ENCODE measurements at regions not wholly inside any gene's neighbourhood (a gene's known extent, or its start where the extent isn't known, plus 50 kb on each side); places are given as distances from the start of the nearest gene placed in this dataset.
A peak's percentile ranks its signal among the peaks of the same experiment; 100 is the strongest.

GRCh38 chr11:30730011-30730410 lies 143.9 kb upstream of the MPPED2 start:
- ChIA-PET POLR2A (no interaction called here), CTCF (no interaction called here)
- ATAC-seq (no peak), DNase-seq (ENCODE audit: low read depth in 1 of 2, low spot score in 1 of 2) (no peak), FAIRE-seq (no peak)
- Histone ChIP-seq H3K4me1 (no peaks in the 10 kb centered on the region), H3K4me2 (no peak overlapping the region), H3K27ac (no peak overlapping the region), H3K4me3 (no peak overlapping the region), H3K9me3 (no peaks in the 10 kb centered on the region)
- TF ChIP-seq ELK1 (IDR thresholded peaks at IDR 0.05; ENCODE audit: low read depth, low read length) (no peak), ATOH8 (CRISPR knock-in tag; IDR thresholded peaks at IDR 0.05; ENCODE audit: low read depth) (no peak), RCOR1 (IDR thresholded peaks at IDR 0.05; ENCODE audit: low read depth, low read length) (no peak), NR3C1 (IDR thresholded peaks at IDR 0.05) (no peak), CBX2 (IDR thresholded peaks at IDR 0.05; ENCODE audit: borderline replicate concordance, low read depth) (no peak), EHF (CRISPR knock-in tag; IDR thresholded peaks at IDR 0.05) (no peak), JUN (IDR thresholded peaks at IDR 0.05) (no peak)
- 10% methylated on average over 1 of the region's 1 CpG for WGBS (ENCODE audit: missing lambda C conversion rate)

GRCh38 chr11:30729187-30729713 lies 143.1 kb upstream of the MPPED2 start:
- Histone ChIP-seq H3K27ac (no peak overlapping the region), H3K9me3 (no peaks in the 10 kb centered on the region), H3K4me1 (no peaks in the 10 kb centered on the region), H3K4me3 (no peak overlapping the region), H3K4me2 (no peak overlapping the region)
- ChIA-PET POLR2A (no interaction called here), CTCF (no interaction called here)
- no peak for ATAC-seq
- TF ChIP-seq POLR2AphosphoS2 (conservative IDR thresholded peaks at IDR 0.05; ENCODE audit: low read length) = no peak
- TF ChIP-seq GATA3 (IDR thresholded peaks at IDR 0.05; ENCODE audit: borderline replicate concordance) = no peak
- no peak for DNase-seq (ENCODE audit: low read depth in 1 of 2, low spot score in 1 of 2)
- WGBS (ENCODE audit: missing lambda C conversion rate) = 0% methylated on average over 1 of the region's 1 CpG
- no peak for FAIRE-seq

- no peak for ATAC-seq
- no peak for FAIRE-seq
Measured at GRCh38 chr11:30725645-30726195, 139.6 kb upstream of the MPPED2 start.

GRCh38 chr11:30724274-30724673 lies 138.1 kb upstream of the MPPED2 start:
- ChIA-PET CTCF (no interaction called here), POLR2A (no interaction called here)
- Histone ChIP-seq H3K9me3 (no peaks in the 10 kb centered on the region), H3K27ac (no peak overlapping the region), H3K4me1 (no peaks in the 10 kb centered on the region), H3K4me3 (no peak overlapping the region), H3K4me2 (no peak overlapping the region)
- DNase-seq (ENCODE audit: low read depth in 1 of 2, low spot score in 1 of 2) (no peak), ATAC-seq (no peak), FAIRE-seq (no peak)
- no peak for TF ChIP-seq FOSB (CRISPR knock-in tag; IDR thresholded peaks at IDR 0.05)

More at GRCh38 chr11:30725645-30726195, 139.6 kb upstream of the MPPED2 start:
- ChIA-PET CTCF (no interaction called here), POLR2A (no interaction called here)
- no peak for DNase-seq (ENCODE audit: low read depth in 1 of 2, low spot score in 1 of 2)
- TF ChIP-seq MAZ (IDR thresholded peaks at IDR 0.05; ENCODE audit: borderline replicate concordance, low read depth, low read length) (no peak), MAFK (IDR thresholded peaks at IDR 0.05; ENCODE audit: partially characterized antibody) (peak; percentile 84)
- H3K4me2 ChIP-seq = no peak overlapping the region
- H3K27ac ChIP-seq = no peak overlapping the region
- no peaks in the 10 kb centered on the region for H3K4me1 ChIP-seq
- 6% methylated on average over 2 of the region's 2 CpGs for WGBS (ENCODE audit: missing lambda C conversion rate)
- H3K4me3 ChIP-seq = no peak overlapping the region
- H3K9me3 ChIP-seq = no peaks in the 10 kb centered on the region

GRCh38 chr11:30719371-30719770 lies 133.2 kb upstream of the MPPED2 start:
- WGBS (ENCODE audit: missing lambda C conversion rate) = 5% methylated on average over 4 of the region's 4 CpGs
- no peak overlapping the region for H3K27ac ChIP-seq
- CTCF ChIA-PET = no interaction called here
- POLR2A ChIA-PET = no interaction called here
- FAIRE-seq (no peak), ATAC-seq (no peak), DNase-seq (ENCODE audit: low read depth in 1 of 2, low spot score in 1 of 2) (no peak)
- TF ChIP-seq MAZ (IDR thresholded peaks at IDR 0.05; ENCODE audit: borderline replicate concordance, low read depth, low read length) = no peak
- TF ChIP-seq CBX8 (IDR thresholded peaks at IDR 0.05) = no peak
- TF ChIP-seq FOSL2 (IDR thresholded peaks at IDR 0.05) = no peak
- no peak for TF ChIP-seq FOSL2 (CRISPR knock-in tag; IDR thresholded peaks at IDR 0.05)
- no peak for TF ChIP-seq REST (IDR thresholded peaks at IDR 0.05)
- TF ChIP-seq HES2 (IDR thresholded peaks at IDR 0.05) = no peak
- TF ChIP-seq HMGXB4 (CRISPR knock-in tag; IDR thresholded peaks at IDR 0.05; ENCODE audit: borderline replicate concordance) = no peak
- no peaks in the 10 kb centered on the region for H3K9me3 ChIP-seq
- H3K4me3 ChIP-seq = no peak overlapping the region
- no peaks in the 10 kb centered on the region for H3K4me1 ChIP-seq
- no peak overlapping the region for H3K4me2 ChIP-seq
